ENCODE measurements at regions not wholly inside any gene's neighbourhood (a gene's known extent, or its start where the extent isn't known, plus 50 kb on each side); places are given as distances from the start of the nearest gene placed in this dataset.
"Not testable (repeated sequence)": the region's sequence is repeated elsewhere in the genome, so short reads cannot be mapped to it uniquely, and the experiment has no call there.

DNA sequence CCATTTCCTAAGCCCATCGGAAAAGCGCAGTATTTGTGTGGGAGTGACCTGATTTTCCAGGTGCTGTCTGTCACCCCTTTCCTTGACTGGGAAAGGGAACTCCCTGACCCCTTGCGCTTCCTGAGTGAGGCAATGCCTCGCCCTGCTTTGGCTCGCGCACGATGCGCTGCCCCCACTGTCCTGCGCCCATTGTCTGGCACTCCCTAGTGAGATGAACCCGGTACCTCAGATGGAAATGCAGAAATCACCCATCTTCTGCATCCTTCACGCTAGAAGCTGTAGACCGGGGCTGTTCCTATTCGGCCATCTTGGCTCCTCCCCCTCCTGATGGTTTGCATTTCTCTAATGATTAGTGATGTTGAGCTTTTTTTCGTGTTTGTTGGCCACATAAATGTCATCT, 349.3 kb upstream of the GBE1 start:
- TF ChIP-seq, protein P1, sequence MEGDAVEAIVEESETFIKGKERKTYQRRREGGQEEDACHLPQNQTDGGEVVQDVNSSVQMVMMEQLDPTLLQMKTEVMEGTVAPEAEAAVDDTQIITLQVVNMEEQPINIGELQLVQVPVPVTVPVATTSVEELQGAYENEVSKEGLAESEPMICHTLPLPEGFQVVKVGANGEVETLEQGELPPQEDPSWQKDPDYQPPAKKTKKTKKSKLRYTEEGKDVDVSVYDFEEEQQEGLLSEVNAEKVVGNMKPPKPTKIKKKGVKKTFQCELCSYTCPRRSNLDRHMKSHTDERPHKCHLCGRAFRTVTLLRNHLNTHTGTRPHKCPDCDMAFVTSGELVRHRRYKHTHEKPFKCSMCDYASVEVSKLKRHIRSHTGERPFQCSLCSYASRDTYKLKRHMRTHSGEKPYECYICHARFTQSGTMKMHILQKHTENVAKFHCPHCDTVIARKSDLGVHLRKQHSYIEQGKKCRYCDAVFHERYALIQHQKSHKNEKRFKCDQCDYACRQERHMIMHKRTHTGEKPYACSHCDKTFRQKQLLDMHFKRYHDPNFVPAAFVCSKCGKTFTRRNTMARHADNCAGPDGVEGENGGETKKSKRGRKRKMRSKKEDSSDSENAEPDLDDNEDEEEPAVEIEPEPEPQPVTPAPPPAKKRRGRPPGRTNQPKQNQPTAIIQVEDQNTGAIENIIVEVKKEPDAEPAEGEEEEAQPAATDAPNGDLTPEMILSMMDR (IDR thresholded peaks at IDR 0.05) = not testable (repeated sequence)
- TF ChIP-seq POLR2A (IDR thresholded peaks at IDR 0.05) = not testable (repeated sequence)

Measured in heart left ventricle (tissue), 13 donors.